ENCODE measurements at regions not wholly inside any gene's neighbourhood (a gene's known extent, or its start where the extent isn't known, plus 50 kb on each side); places are given as distances from the start of the nearest gene placed in this dataset.

DNA sequence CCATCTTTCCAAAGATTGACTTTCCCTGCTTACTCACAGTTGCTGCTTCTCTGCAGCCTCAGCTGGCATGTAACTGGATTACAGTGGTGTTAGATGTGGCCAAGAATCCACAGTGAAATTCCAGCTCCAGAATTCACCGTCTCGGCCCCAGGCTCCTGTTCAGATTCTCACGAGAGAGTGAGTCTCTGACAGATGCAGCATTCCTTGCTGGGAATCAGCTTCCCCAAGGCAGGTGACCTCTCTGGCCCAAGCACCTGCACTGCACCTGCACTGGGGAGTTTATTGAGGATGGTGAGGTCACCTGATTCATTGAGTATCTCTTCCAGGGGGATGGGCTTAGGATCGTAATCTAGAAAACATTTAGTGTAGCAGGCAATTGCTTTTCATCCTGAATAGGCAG lies 600.5 kb upstream of the RBFOX1 start:
- TF ChIP-seq, protein P1, sequence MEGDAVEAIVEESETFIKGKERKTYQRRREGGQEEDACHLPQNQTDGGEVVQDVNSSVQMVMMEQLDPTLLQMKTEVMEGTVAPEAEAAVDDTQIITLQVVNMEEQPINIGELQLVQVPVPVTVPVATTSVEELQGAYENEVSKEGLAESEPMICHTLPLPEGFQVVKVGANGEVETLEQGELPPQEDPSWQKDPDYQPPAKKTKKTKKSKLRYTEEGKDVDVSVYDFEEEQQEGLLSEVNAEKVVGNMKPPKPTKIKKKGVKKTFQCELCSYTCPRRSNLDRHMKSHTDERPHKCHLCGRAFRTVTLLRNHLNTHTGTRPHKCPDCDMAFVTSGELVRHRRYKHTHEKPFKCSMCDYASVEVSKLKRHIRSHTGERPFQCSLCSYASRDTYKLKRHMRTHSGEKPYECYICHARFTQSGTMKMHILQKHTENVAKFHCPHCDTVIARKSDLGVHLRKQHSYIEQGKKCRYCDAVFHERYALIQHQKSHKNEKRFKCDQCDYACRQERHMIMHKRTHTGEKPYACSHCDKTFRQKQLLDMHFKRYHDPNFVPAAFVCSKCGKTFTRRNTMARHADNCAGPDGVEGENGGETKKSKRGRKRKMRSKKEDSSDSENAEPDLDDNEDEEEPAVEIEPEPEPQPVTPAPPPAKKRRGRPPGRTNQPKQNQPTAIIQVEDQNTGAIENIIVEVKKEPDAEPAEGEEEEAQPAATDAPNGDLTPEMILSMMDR (IDR thresholded peaks at IDR 0.05) = no peak
- no peak for TF ChIP-seq POLR2AphosphoS5 (IDR thresholded peaks at IDR 0.05)

All from breast epithelium (tissue), 3 donors.